MM.1S (cell line): ENCODE measurements at regions not wholly inside any gene's neighbourhood (a gene's known extent, or its start where the extent isn't known, plus 50 kb on each side); places are given as distances from the start of the nearest gene placed in this dataset.

Experiments
- EZH2phosphoT487 ChIP-seq: fragments of 300-600 bp; sonication (generic); IDR thresholded peaks from 2 replicates; pipeline ENCODE4 v1.6.1; 2018; ENCODE audit warnings: antibody characterized with exemption, low read length
- TF ChIP-seq, protein P1 (sequence below): fragments of 300-600 bp; sonication (generic); IDR thresholded peaks from 2 replicates; pipeline ENCODE4 v1.5.1; 2016; ENCODE audit warnings: antibody characterized with exemption, low read length, mixed read lengths

DNA sequence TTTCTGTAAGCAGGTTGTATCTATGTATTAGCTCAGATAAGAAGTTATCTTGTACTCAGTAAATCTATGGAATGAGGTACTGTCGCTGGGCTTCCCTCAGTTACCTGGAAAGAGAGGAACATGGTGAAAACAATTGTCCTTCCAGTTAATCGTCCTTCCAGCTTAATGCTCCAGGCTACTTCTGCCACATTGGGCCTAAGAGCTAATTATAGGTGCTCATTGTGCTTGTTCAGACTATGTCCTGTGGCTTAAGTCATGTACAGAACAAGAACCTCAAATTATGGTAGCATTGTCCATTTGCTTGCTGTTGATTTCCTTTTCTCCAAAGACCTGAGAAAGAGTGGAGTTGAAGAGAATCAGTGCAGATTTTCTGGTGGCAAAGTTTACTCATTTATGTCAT, 86.1 kb upstream of the MBL2 start:
- no peak for TF ChIP-seq EZH2phosphoT487
- TF ChIP-seq, protein P1, sequence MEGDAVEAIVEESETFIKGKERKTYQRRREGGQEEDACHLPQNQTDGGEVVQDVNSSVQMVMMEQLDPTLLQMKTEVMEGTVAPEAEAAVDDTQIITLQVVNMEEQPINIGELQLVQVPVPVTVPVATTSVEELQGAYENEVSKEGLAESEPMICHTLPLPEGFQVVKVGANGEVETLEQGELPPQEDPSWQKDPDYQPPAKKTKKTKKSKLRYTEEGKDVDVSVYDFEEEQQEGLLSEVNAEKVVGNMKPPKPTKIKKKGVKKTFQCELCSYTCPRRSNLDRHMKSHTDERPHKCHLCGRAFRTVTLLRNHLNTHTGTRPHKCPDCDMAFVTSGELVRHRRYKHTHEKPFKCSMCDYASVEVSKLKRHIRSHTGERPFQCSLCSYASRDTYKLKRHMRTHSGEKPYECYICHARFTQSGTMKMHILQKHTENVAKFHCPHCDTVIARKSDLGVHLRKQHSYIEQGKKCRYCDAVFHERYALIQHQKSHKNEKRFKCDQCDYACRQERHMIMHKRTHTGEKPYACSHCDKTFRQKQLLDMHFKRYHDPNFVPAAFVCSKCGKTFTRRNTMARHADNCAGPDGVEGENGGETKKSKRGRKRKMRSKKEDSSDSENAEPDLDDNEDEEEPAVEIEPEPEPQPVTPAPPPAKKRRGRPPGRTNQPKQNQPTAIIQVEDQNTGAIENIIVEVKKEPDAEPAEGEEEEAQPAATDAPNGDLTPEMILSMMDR: no peak
